ENCODE measurements at regions not wholly inside any gene's neighbourhood (a gene's known extent, or its start where the extent isn't known, plus 50 kb on each side); places are given as distances from the start of the nearest gene placed in this dataset.

GRCh38 chr16:54426553-54426849 is 139.9 kb upstream of the IRX3 start:
- Histone ChIP-seq H2AFZ (ENCODE audit: low read depth, low read length) (no peak overlapping the region), H4K20me1 (ENCODE audit: insufficient read depth) (no peaks in the 10 kb centered on the region), H3K27ac (ENCODE audit: low read length) (no peak overlapping the region), H3K9me2 (ENCODE audit: insufficient read depth, low read length) (no peaks in the 10 kb centered on the region), H3K4me2 (ENCODE audit: low read length) (no peak overlapping the region), H3K9ac (ENCODE audit: low read length) (no peak overlapping the region), H3K79me2 (replicated peaks; ENCODE audit: insufficient read depth, low read length) (no peaks in the 10 kb centered on the region), H3F3A (ENCODE audit: insufficient read depth, low read length, poor library complexity, severe bottlenecking) (no peaks in the 10 kb centered on the region), H3K4me3 (ENCODE audit: low read length) (no peak overlapping the region), H3K36me3 (ENCODE audit: insufficient read depth, low read length) (no peaks in the 10 kb centered on the region), H3K9me3 (ENCODE audit: low read length) (peaks cover 17% of the 10 kb centered on the region), H3K27me3 (ENCODE audit: insufficient read depth, low read depth, low read length) (peaks cover 77% of the 10 kb centered on the region)
- TF ChIP-seq, protein P1, sequence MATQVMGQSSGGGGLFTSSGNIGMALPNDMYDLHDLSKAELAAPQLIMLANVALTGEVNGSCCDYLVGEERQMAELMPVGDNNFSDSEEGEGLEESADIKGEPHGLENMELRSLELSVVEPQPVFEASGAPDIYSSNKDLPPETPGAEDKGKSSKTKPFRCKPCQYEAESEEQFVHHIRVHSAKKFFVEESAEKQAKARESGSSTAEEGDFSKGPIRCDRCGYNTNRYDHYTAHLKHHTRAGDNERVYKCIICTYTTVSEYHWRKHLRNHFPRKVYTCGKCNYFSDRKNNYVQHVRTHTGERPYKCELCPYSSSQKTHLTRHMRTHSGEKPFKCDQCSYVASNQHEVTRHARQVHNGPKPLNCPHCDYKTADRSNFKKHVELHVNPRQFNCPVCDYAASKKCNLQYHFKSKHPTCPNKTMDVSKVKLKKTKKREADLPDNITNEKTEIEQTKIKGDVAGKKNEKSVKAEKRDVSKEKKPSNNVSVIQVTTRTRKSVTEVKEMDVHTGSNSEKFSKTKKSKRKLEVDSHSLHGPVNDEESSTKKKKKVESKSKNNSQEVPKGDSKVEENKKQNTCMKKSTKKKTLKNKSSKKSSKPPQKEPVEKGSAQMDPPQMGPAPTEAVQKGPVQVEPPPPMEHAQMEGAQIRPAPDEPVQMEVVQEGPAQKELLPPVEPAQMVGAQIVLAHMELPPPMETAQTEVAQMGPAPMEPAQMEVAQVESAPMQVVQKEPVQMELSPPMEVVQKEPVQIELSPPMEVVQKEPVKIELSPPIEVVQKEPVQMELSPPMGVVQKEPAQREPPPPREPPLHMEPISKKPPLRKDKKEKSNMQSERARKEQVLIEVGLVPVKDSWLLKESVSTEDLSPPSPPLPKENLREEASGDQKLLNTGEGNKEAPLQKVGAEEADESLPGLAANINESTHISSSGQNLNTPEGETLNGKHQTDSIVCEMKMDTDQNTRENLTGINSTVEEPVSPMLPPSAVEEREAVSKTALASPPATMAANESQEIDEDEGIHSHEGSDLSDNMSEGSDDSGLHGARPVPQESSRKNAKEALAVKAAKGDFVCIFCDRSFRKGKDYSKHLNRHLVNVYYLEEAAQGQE (IDR thresholded peaks at IDR 0.05; ENCODE audit: borderline replicate concordance), result no peak

DNA sequence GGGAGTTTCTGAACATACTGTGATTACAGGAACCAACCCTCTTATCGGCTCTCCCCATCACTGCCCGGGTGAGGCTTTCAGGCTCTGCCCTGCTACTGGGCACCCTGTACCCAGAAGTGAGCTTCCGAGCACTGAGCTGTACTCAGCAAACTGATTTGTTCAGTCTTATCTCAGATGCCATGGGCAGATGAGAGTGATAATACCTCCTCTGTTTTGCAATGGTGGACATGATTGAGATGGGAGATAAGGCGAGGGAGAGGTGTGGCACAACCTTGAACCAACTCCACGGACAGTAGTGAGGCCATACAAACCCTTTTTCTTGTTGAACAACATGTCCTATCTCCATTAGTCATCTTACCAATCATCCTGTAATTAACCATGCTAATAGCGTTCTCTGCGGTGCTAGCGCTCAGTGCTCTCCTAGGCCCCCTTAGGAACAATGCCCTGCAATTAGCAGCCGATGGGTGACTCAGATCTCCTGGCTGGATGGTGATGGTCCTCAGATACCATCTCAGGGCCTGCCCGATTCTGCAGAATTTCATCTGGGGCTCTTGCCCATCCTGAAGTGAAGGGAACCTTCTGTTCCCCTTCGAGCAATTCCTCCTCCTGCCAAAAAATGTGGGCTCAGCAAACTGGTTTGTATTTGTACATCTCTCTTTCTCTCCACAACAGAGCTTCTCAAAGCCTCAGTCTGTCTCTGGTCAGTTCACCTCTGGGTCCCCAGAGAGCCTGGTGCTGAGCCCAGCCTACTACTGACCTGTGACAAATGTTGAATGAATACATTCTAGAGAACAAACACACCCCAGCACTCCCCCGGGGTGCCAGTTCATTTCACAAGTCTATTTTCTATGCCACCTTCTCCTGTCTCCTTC is 139.3 kb upstream of the IRX3 start:
- no peak overlapping the region for H3K9ac ChIP-seq (ENCODE audit: low read length)
- H3K4me3 ChIP-seq (ENCODE audit: low read length), result no peak overlapping the region
- H3K27me3 ChIP-seq (ENCODE audit: insufficient read depth, low read depth, low read length), result peaks cover 71% of the 10 kb centered on the region
- TF ChIP-seq EZH2 (IDR thresholded peaks at IDR 0.05; ENCODE audit: borderline replicate concordance, insufficient read depth, low read length, poor library complexity, severe bottlenecking) (no peak), POLR2AphosphoS5 (IDR thresholded peaks at IDR 0.05) (no peak), MXI1 (conservative IDR thresholded peaks at IDR 0.05; ENCODE audit: poor library complexity, severe bottlenecking) (no peak), TAF1 (IDR thresholded peaks at IDR 0.05; ENCODE audit: low read depth) (no peak), SMC3 (conservative IDR thresholded peaks at IDR 0.05; ENCODE audit: poor library complexity) (no peak), RAD21 (conservative IDR thresholded peaks at IDR 0.05) (no peak), EP300 (conservative IDR thresholded peaks at IDR 0.05; ENCODE audit: poor library complexity, severe bottlenecking) (no peak)
- TF ChIP-seq, protein P1 (IDR thresholded peaks at IDR 0.05; ENCODE audit: borderline replicate concordance), result no peak
- TF ChIP-seq, protein P2, sequence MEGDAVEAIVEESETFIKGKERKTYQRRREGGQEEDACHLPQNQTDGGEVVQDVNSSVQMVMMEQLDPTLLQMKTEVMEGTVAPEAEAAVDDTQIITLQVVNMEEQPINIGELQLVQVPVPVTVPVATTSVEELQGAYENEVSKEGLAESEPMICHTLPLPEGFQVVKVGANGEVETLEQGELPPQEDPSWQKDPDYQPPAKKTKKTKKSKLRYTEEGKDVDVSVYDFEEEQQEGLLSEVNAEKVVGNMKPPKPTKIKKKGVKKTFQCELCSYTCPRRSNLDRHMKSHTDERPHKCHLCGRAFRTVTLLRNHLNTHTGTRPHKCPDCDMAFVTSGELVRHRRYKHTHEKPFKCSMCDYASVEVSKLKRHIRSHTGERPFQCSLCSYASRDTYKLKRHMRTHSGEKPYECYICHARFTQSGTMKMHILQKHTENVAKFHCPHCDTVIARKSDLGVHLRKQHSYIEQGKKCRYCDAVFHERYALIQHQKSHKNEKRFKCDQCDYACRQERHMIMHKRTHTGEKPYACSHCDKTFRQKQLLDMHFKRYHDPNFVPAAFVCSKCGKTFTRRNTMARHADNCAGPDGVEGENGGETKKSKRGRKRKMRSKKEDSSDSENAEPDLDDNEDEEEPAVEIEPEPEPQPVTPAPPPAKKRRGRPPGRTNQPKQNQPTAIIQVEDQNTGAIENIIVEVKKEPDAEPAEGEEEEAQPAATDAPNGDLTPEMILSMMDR (IDR thresholded peaks at IDR 0.05; ENCODE audit: poor library complexity, severe bottlenecking), result no peak
- H4K20me1 ChIP-seq (ENCODE audit: insufficient read depth), result no peaks in the 10 kb centered on the region
- no peaks in the 10 kb centered on the region for H3K9me2 ChIP-seq (ENCODE audit: insufficient read depth, low read length)
- peaks cover 17% of the 10 kb centered on the region for H3K9me3 ChIP-seq (ENCODE audit: low read length)
- no peak overlapping the region for H3K27ac ChIP-seq (ENCODE audit: low read length)
- no peaks in the 10 kb centered on the region for H3F3A ChIP-seq (ENCODE audit: insufficient read depth, low read length, poor library complexity, severe bottlenecking)
- no peaks in the 10 kb centered on the region for H3K79me2 ChIP-seq (replicated peaks; ENCODE audit: insufficient read depth, low read length)
- H3K36me3 ChIP-seq (ENCODE audit: insufficient read depth, low read length), result no peaks in the 10 kb centered on the region
- H3K4me2 ChIP-seq (ENCODE audit: low read length), result no peak overlapping the region
- H2AFZ ChIP-seq (ENCODE audit: low read depth, low read length), result no peak overlapping the region
